ENCODE measurements at regions not wholly inside any gene's neighbourhood (a gene's known extent, or its start where the extent isn't known, plus 50 kb on each side); places are given as distances from the start of the nearest gene placed in this dataset.

- H3K79me2 ChIP-seq (ENCODE audit: insufficient read depth), result no peaks in the 10 kb centered on the region
- ChIA-PET CTCF (interaction anchor here (0.9 to 1.5 kb wide), 2 partner anchors 16 to 87 kb away, joined by 3 to 4 read pairs; no protein-coding TSS in a partner anchor), POLR2A (no interaction called here)
- H3K9ac ChIP-seq, result no peak overlapping the region
- H3K4me2 ChIP-seq, result no peak overlapping the region
- H3K27me3 ChIP-seq (ENCODE audit: insufficient read depth), result no peaks in the 10 kb centered on the region
- no peak overlapping the region for H2AFZ ChIP-seq (ENCODE audit: low read depth)
- no peaks in the 10 kb centered on the region for H3K4me1 ChIP-seq (ENCODE audit: control insufficient read depth in 1 of 2, insufficient read depth in 2 of 2, low read depth in 1 of 2, low read length in 1 of 2)
- H3K4me3 ChIP-seq (ENCODE audit: low read depth in 2 of 2, low read length in 1 of 2), result no peak overlapping the region
- no peaks in the 10 kb centered on the region for H3K36me3 ChIP-seq (replicated peaks in 1 of 2; ENCODE audit: control insufficient read depth in 1 of 2, insufficient read depth in 2 of 2, low read length in 1 of 2)
- no peaks in the 10 kb centered on the region for H4K20me1 ChIP-seq (ENCODE audit: insufficient read depth)
- no peaks in the 10 kb centered on the region; the same call in 1 of the 2 replicates for H3K9me3 ChIP-seq
- H3F3A ChIP-seq (replicated peaks; ENCODE audit: insufficient read depth), result no peaks in the 10 kb centered on the region
- no peak for DNase-seq
- WGBS (ENCODE audit: low lambda C conversion rate), result 0% methylated on average over 2 of the region's 2 CpGs
- no peak overlapping the region for H3K27ac ChIP-seq (ENCODE audit: low read depth in 2 of 2, low read length in 1 of 2)
- no peak for TF ChIP-seq TAF1 (IDR thresholded peaks at IDR 0.05; ENCODE audit: borderline replicate concordance, low read depth, low read length)
- no peak for TF ChIP-seq USF1 (IDR thresholded peaks at IDR 0.05; ENCODE audit: borderline replicate concordance, low read depth)
- TF ChIP-seq IRF3 (IDR thresholded peaks at IDR 0.05; ENCODE audit: low read depth, low read length), result no peak
- TF ChIP-seq JUND (IDR thresholded peaks at IDR 0.05), result no peak
- no peak for TF ChIP-seq EP300 (IDR thresholded peaks at IDR 0.05; ENCODE audit: borderline replicate concordance in 1 of 2, low read depth in 1 of 2, low read length in 1 of 2)
- no peak for TF ChIP-seq NRF1 (IDR thresholded peaks at IDR 0.05; ENCODE audit: low read depth, low read length)
- TF ChIP-seq SIN3A (IDR thresholded peaks at IDR 0.05; ENCODE audit: borderline replicate concordance, low read depth, low read length), result no peak
- TF ChIP-seq PBX3 (IDR thresholded peaks at IDR 0.05), result no peak
- no peak for TF ChIP-seq TEAD4 (IDR thresholded peaks at IDR 0.05; ENCODE audit: borderline replicate concordance, insufficient read depth)
- no peak for TF ChIP-seq RAD21 (IDR thresholded peaks at IDR 0.05; ENCODE audit: low read length)
- no peak for TF ChIP-seq FOXM1 (IDR thresholded peaks at IDR 0.05; ENCODE audit: low read depth)
- no peak for TF ChIP-seq YY1 (IDR thresholded peaks at IDR 0.05; ENCODE audit: low read depth)
- no peak for TF ChIP-seq NFIC (IDR thresholded peaks at IDR 0.05; ENCODE audit: borderline replicate concordance)
- TF ChIP-seq MAX (IDR thresholded peaks at IDR 0.05; ENCODE audit: low read depth), result no peak
- TF ChIP-seq ZBTB33 (IDR thresholded peaks at IDR 0.05; ENCODE audit: borderline replicate concordance, low read depth), result no peak
- TF ChIP-seq EZH2phosphoT487 (IDR thresholded peaks at IDR 0.05; ENCODE audit: borderline replicate concordance, low read depth), result no peak
- no peak for TF ChIP-seq FOXJ3 (CRISPR knock-in tag; IDR thresholded peaks at IDR 0.05)
- TF ChIP-seq MEF2A (IDR thresholded peaks at IDR 0.05; ENCODE audit: borderline replicate concordance, low read depth), result no peak
- no peak for TF ChIP-seq RXRA (IDR thresholded peaks at IDR 0.05; ENCODE audit: borderline replicate concordance, low read depth)
- TF ChIP-seq GABPA (IDR thresholded peaks at IDR 0.05; ENCODE audit: low read depth), result no peak
- H3K9me2 ChIP-seq, result no peaks in the 10 kb centered on the region; the same call in 1 of the 2 replicates
Measured at GRCh38 chr2:16349811-16350210, 315.8 kb downstream of the CYRIA start.
